Omental fat pad (tissue), 3 donors: ENCODE measurements at regions not wholly inside any gene's neighbourhood (a gene's known extent, or its start where the extent isn't known, plus 50 kb on each side); places are given as distances from the start of the nearest gene placed in this dataset.

Experiments
- ATAC-seq: fragments of 150-250 bp; one replicate; pipeline ENCODE4 v1.9.1; 2016; ENCODE audit warnings: mild to moderate bottlenecking, moderate library complexity; ENCODE audit not compliant: low FRiP score
- DNase-seq: peaks from one replicate; pipeline ENCODE4 v3.0.0-alpha.2; 2019; ENCODE audit warnings: low spot score
- TF ChIP-seq, protein P1 (sequence below), 3 donors: fragments of 450-650 bp; IDR thresholded peaks; one replicate each; pipeline ENCODE4 v1.5.1; 2016 to 2017; ENCODE audit warnings: antibody characterized with exemption in 3 of 3, mild to moderate bottlenecking in 3 of 3, moderate library complexity in 2 of 3

DNA sequence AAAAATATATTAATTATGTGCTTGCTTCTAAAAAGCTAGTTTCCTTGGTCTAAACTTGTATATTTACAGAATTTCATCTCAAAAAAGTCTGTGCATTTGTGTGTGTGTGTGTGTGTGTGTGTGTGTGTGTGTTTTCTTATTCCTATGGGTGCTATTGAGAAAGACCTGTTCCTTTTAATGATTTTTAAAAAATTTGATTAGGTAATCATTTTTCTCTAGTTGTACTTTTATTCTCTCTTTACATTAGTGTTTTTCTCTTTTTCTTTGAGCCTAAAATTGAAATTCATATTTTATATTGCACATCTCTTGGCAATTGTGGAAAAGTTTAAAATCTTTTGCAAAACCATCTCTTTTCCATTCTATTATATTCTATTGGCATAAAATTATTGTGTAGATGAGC lies 690.4 kb upstream of the NDST4 start:
- ATAC-seq (no peak), DNase-seq (no peak)
- TF ChIP-seq, protein P1, sequence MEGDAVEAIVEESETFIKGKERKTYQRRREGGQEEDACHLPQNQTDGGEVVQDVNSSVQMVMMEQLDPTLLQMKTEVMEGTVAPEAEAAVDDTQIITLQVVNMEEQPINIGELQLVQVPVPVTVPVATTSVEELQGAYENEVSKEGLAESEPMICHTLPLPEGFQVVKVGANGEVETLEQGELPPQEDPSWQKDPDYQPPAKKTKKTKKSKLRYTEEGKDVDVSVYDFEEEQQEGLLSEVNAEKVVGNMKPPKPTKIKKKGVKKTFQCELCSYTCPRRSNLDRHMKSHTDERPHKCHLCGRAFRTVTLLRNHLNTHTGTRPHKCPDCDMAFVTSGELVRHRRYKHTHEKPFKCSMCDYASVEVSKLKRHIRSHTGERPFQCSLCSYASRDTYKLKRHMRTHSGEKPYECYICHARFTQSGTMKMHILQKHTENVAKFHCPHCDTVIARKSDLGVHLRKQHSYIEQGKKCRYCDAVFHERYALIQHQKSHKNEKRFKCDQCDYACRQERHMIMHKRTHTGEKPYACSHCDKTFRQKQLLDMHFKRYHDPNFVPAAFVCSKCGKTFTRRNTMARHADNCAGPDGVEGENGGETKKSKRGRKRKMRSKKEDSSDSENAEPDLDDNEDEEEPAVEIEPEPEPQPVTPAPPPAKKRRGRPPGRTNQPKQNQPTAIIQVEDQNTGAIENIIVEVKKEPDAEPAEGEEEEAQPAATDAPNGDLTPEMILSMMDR (IDR thresholded peaks at IDR 0.05): no peak

GRCh38 chr4:115790812-115791211 lies 677.4 kb upstream of the NDST4 start:
- DNase-seq (no peak), ATAC-seq (no peak)
- TF ChIP-seq, protein P1 (IDR thresholded peaks at IDR 0.05): no peak

DNA sequence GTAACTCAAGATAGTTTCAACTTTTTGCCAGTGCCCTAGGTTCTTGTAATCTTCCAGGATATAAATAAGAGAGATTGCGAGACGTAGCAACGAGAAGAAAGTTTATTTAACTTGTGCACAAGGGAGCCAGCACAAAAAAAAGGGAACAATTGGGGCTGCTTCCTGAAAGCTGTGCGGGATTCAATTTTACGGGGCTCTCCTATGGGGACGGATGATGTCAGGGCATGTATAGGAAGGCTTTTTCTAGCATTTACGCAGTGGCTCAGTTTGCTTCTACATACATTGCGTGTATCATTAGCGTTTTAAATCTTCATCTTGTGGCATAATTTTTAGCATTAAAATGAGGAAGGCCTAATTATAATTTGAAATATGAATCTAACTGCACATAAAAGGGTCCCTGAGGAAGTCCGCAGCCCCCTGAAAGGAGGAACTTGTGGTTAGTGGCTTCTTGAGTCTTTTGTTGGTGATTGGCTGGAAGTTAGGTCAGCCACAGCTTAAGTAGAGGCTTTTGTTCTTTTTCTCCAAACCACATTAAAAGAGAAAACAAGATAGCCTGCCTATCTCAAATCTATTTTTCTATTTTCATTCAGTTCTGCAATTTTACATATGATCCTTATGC lies 668.2 kb upstream of the NDST4 start:
- TF ChIP-seq, protein P1 (IDR thresholded peaks at IDR 0.05): no peak
- ATAC-seq (no peak), DNase-seq (no peak)

DNA sequence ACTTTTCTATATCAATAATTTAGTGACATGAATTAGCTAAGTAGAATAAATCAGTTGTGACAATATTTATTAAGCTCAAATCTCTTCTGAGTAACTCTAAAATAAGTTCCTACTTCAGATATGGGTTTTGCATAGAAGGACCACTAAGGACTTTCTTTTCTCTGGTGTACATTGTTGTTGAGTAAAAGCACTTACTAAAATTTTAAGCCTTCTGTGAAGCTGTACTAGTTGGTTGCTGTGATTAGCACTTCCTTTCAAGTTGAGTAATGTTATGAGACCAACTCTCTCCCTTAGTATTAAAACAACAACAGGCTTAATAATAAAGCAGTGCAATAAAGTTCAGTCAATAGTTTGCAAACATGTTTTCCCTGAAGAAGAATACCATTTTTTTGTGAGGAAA lies 667.4 kb upstream of the NDST4 start:
- TF ChIP-seq, protein P1 (IDR thresholded peaks at IDR 0.05): no peak
- ATAC-seq (no peak), DNase-seq (no peak)

DNA sequence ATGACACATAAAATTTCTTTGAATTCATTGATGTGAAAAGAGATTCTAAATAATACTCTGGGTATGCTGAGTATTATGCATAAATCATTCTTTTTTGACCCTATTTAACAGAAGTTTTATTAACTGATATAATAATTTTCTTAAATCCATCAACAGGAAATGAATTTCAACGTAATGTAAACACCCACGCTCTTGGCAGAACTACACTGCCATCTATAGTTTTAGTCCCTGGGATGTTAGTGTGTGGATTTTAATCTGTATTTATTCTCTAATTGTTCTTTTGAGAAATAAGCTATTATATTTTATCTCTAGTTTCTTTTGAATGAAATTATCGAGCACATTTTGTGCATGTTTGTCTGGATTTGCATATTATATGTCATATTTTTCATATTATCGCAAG lies 666.8 kb upstream of the NDST4 start:
- ATAC-seq (no peak), DNase-seq (no peak)
- TF ChIP-seq, protein P1 (IDR thresholded peaks at IDR 0.05): no peak

DNA sequence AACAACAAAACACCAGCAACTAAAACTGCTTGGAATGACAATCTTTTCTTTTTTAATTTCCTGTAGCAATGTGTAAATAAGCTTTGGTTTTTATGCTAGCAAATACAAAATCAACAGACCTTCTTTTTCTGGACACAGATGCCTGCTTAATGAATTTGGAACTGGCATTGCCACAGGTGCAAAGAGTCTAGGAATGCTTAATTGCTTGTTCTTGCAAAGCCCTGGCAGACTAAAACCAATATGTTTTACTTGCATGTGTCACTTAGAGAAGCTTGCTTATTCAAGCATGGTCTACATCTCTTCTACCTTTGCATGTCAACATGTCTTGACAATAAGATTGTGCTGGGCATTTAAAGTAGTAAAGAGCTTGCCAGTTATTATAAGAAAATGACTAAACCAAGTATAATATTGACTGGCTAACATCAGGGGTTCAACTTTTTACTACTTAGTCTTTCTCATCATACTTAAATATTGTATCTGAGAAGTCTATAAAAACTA lies 656.7 kb upstream of the NDST4 start:
- TF ChIP-seq, protein P1 (IDR thresholded peaks at IDR 0.05): no peak
- ATAC-seq: no peak

GRCh38 chr4:115769396-115769795 lies 656.0 kb upstream of the NDST4 start:
- TF ChIP-seq, protein P1 (IDR thresholded peaks at IDR 0.05): no peak
- DNase-seq: no peak
- ATAC-seq: no peak

More for the DNA sequence above, 656.7 kb upstream of the NDST4 start:
- no peak for DNase-seq
